Thyroid gland (tissue), 4 donors: ENCODE measurements at regions not wholly inside any gene's neighbourhood (a gene's known extent, or its start where the extent isn't known, plus 50 kb on each side); places are given as distances from the start of the nearest gene placed in this dataset.

Experiments used
- DNase-seq, 2 donors: peaks; one replicate each; pipeline ENCODE4 v3.0.0-alpha.2; 2019
- H3K27ac ChIP-seq, 3 donors: fragments of 200-600 bp; sonication (generic); 1 replicate in 2 of 3; 2 replicates in 1 of 3; pipeline ENCODE4 v1.5.1; 2016 to 2019; ENCODE audit warnings: mild to moderate bottlenecking in 1 of 3, moderate library complexity in 1 of 3
- H3K27me3 ChIP-seq: fragments of 200-600 bp; sonication (generic); one replicate; pipeline ENCODE4 v1.5.1; 2019
- H3K36me3 ChIP-seq, 2 donors: fragments of 200-600 bp; sonication (generic); one replicate each; pipeline ENCODE4 v1.5.1; 2016 to 2019
- H3K4me1 ChIP-seq, 2 donors: fragments of 200-600 bp; sonication (generic); one replicate each; pipeline ENCODE4 v1.5.1; 2017 to 2019
- H3K4me3 ChIP-seq, 3 donors: fragments of 200-600 bp; sonication (generic); replicated peaks in 1 of 3; 1 replicate in 2 of 3; 2 replicates in 1 of 3; pipeline ENCODE4 v1.5.1; 2016; ENCODE audit warnings: mild to moderate bottlenecking in 1 of 3
- H3K9me3 ChIP-seq: fragments of 200-600 bp; sonication (generic); one replicate; pipeline ENCODE4 v1.5.1; 2017
- CTCF ChIP-seq, 6 experiments: fragments of 200-600 bp in 3 of 6; fragments of 450-650 bp in 3 of 6; sonication (generic) in 3 of 6; IDR thresholded peaks; one replicate each; pipeline ENCODE4 v1.5.1; 2016 to 2019; ENCODE audit warnings: antibody characterized with exemption in 6 of 6, mild to moderate bottlenecking in 2 of 6, inconsistent platforms in 1 of 6, moderate library complexity in 1 of 6
- POLR2A ChIP-seq, 2 donors: fragments of 450-650 bp; IDR thresholded peaks; one replicate each; pipeline ENCODE4 v1.6.1; 2017; ENCODE audit warnings: antibody characterized with exemption in 2 of 2, mild to moderate bottlenecking in 2 of 2, moderate library complexity in 1 of 2
- WGBS, 2 donors: methylation state at CpG; one replicate each; pipeline ENCODE4 v1.1.5; 2017; 5-methylcytosine and 5-hydroxymethylcytosine counted together
- intact Hi-C: fragments of 100-400 bp; cut with DNase I; formaldehyde crosslinking; loops from one replicate; pipeline ENCODE4 v1.15.1; 2023

GRCh38 chr2:236956031-236956618 is 129.6 kb upstream of the COPS8 start:
- Histone ChIP-seq H3K4me1 (peaks cover 0 to 5% of the 10 kb centered on the region in 2 donors), H3K4me3 (no peak overlapping the region), H3K9me3 (no peaks in the 10 kb centered on the region), H3K27ac (no peak overlapping the region), H3K27me3 (no peaks in the 10 kb centered on the region), H3K36me3 (no peaks in the 10 kb centered on the region)
- DNase-seq = no peak
- intact Hi-C loops = no loop called here
- TF ChIP-seq CTCF (IDR thresholded peaks at IDR 0.05) (no peak), POLR2A (IDR thresholded peaks at IDR 0.05) (no peak)
- 83 to 86% methylated on average over 7 of the region's 7 CpGs for WGBS, 2 donors

DNA sequence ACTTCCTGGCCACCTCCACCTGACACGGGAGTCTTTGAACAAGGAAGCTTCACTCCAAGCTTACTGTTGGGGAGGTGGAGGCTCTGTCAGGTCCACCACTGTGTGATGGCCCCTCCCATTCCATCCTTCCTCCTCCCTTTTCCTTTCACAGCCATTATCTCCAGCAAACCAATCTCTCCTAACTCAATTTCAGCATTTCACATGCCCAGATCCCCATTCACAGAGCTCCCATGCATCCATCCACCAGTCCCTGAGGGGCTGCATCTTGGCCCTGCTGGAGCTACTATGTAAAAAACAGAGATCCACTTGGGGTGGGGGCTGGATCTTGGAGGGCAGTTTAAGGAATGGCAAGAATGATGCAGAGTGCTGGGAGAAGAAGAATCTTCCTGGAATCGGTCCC is 129.0 kb upstream of the COPS8 start:
- Histone ChIP-seq H3K36me3 (no peaks in the 10 kb centered on the region), H3K27me3 (no peaks in the 10 kb centered on the region), H3K9me3 (no peaks in the 10 kb centered on the region), H3K4me1 (peaks cover 0 to 5% of the 10 kb centered on the region in 2 donors), H3K4me3 (no peak overlapping the region), H3K27ac (no peak overlapping the region)
- TF ChIP-seq POLR2A (IDR thresholded peaks at IDR 0.05) = no peak
- no peak for TF ChIP-seq CTCF (IDR thresholded peaks at IDR 0.05)
- intact Hi-C loops = no loop called here
- no peak for DNase-seq
- 83 to 94% methylated on average over 2 of the region's 2 CpGs for WGBS, 2 donors

DNA sequence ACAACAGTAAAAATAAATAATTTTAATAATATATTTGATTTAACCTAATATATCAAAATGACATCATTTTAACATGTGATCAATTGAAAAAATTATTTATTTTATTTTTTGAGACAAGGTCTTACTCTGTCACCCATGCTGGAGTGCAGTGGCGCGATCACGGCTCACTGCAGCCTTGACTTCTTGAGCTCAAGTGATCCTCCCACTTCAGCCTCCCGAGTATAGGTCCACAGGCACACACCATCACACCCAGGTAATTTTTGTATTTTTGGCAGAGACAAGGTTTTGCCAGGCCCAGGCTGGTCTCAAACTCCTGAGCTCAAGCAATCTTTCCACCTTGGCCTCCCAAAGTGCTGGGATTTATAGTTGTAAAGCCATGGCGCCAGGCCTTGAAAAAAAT is 126.7 kb upstream of the COPS8 start:
- 93 to 95% methylated on average over 5 of the region's 5 CpGs for WGBS, 2 donors
- no peak for TF ChIP-seq CTCF (IDR thresholded peaks at IDR 0.05)
- no peak for TF ChIP-seq POLR2A (IDR thresholded peaks at IDR 0.05)
- H3K9me3 ChIP-seq = no peaks in the 10 kb centered on the region
- intact Hi-C loops = no loop called here
- DNase-seq = no peak
- peaks cover 0 to 5% of the 10 kb centered on the region in 2 donors for H3K4me1 ChIP-seq
- no peaks in the 10 kb centered on the region for H3K36me3 ChIP-seq
- no peak overlapping the region for H3K4me3 ChIP-seq
- no peak overlapping the region for H3K27ac ChIP-seq
- no peaks in the 10 kb centered on the region for H3K27me3 ChIP-seq

DNA sequence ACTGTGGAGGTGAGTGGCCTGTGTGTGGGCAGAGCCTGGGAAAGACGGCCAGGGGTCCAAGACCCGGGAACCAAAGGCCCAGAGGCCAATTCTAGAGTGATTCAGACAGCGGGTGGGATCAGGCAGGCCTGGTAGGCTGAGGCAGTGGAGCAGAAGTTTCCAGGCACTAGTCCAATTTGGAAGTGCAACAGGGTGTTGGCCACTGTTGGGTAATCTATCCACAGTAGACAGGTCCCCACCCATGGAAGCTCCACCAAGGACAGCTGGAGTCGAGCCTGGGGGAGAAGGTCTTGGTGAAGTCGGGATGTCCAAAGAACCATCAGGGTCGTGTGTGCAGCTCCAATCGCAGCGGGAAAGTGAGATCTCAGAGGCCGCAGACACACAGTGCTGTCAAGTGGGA is 125.8 kb upstream of the COPS8 start:
- H3K4me3 ChIP-seq = no peak overlapping the region
- no peak overlapping the region for H3K27ac ChIP-seq
- no peak for DNase-seq
- no peaks in the 10 kb centered on the region for H3K9me3 ChIP-seq
- intact Hi-C loops = no loop called here
- H3K27me3 ChIP-seq = no peaks in the 10 kb centered on the region
- 78 to 80% methylated on average over 9 of the region's 9 CpGs for WGBS, 2 donors
- peaks cover 0 to 5% of the 10 kb centered on the region in 2 donors for H3K4me1 ChIP-seq
- TF ChIP-seq POLR2A (IDR thresholded peaks at IDR 0.05) = no peak
- no peak for TF ChIP-seq CTCF (IDR thresholded peaks at IDR 0.05)
- H3K36me3 ChIP-seq = no peaks in the 10 kb centered on the region

GRCh38 chr2:236960531-236960930 is 125.2 kb upstream of the COPS8 start:
- H3K9me3 ChIP-seq = no peaks in the 10 kb centered on the region
- no peaks in the 10 kb centered on the region for H3K36me3 ChIP-seq
- intact Hi-C loops = no loop called here
- no peak overlapping the region for H3K4me3 ChIP-seq
- TF ChIP-seq POLR2A (IDR thresholded peaks at IDR 0.05) = no peak
- no peak for TF ChIP-seq CTCF (IDR thresholded peaks at IDR 0.05)
- no peak overlapping the region for H3K27ac ChIP-seq
- DNase-seq = no peak
- no peaks in the 10 kb centered on the region for H3K27me3 ChIP-seq
- WGBS, 2 donors = 93 to 97% methylated on average over 14 of the region's 14 CpGs
- H3K4me1 ChIP-seq = peaks cover 0 to 5% of the 10 kb centered on the region in 2 donors
